ENCODE measurements at regions not wholly inside any gene's neighbourhood (a gene's known extent, or its start where the extent isn't known, plus 50 kb on each side); places are given as distances from the start of the nearest gene placed in this dataset.

- TF ChIP-seq CTCF (IDR thresholded peaks at IDR 0.05; ENCODE audit: borderline replicate concordance, extremely low read depth, low read length, poor library complexity, severe bottlenecking) (no peak), EZH2 (IDR thresholded peaks at IDR 0.05; ENCODE audit: borderline replicate concordance, low read depth, low read length, severe bottlenecking) (no peak)
Measured at GRCh38 chr6:21666201-21666691, 72.7 kb downstream of the SOX4 start.
